ENCODE measurements at regions not wholly inside any gene's neighbourhood (a gene's known extent, or its start where the extent isn't known, plus 50 kb on each side); places are given as distances from the start of the nearest gene placed in this dataset.

- TF ChIP-seq CTCF (IDR thresholded peaks at IDR 0.05; ENCODE audit: insufficient read depth, low read depth, low read length) (no peak), EZH2 (IDR thresholded peaks at IDR 0.05; ENCODE audit: insufficient read depth, low read length) (no peak)
Observed at GRCh38 chr1:190551638-190552037, 74.0 kb upstream of the BRINP3 start.
